ENCODE measurements at regions not wholly inside any gene's neighbourhood (a gene's known extent, or its start where the extent isn't known, plus 50 kb on each side); places are given as distances from the start of the nearest gene placed in this dataset.

DNA sequence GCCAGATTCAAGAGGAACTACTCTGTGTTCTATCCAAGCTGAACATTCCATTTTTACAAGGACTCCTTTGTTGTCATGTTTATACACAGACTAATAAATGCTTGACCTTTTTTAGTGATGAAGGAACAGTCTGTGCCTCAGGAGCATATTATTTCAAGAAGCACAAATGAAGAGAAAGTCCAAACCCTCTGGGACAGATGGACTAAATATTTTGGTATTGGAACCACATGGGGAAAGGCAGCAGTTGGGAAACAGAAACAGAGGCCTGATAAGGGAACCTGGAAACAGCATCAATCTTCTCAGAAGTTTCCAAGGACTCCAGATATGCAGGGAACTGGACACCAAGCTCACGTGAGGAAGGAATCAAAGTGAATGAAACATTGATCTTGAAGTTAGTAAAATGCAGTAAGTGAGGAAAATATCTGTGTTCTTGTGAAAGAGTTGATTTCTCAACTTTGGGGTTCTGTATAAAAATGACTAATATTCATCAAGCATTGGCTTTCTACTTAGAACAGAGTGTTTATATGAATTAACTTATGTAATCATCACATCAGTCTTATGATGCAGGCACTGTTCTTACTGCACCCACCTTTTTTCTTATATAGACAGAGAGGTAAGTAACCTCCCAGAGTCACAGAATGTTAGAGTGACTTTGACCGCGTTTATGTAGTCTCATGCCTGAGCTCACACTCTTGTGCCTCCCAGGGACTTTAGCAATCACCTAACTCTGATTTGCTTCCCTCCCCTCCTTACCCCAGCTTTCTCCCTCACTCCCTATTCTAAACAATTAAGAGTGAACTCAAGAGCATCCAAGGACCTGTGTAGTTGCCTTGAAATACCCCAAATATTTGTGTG, 148.9 kb upstream of the JADE1 start:
- no peak for DNase-seq (ENCODE audit: low spot score)
- no peak overlapping the region for H2AFZ ChIP-seq (ENCODE audit: low read length)
- H4K20me1 ChIP-seq (ENCODE audit: insufficient read depth, low read length) = no peaks in the 10 kb centered on the region
- no TSS peak for BruUV-seq (replicated peaks)
- no peaks in the 10 kb centered on the region for H3K9me2 ChIP-seq (ENCODE audit: insufficient read depth, low read length)
- H3K79me2 ChIP-seq (ENCODE audit: insufficient read depth, low read depth, low read length) = no peaks in the 10 kb centered on the region
- H3K4me2 ChIP-seq (ENCODE audit: low read length) = no peak overlapping the region
- POLR2A ChIA-PET = interaction anchor here (0.7 to 1.1 kb wide), 2 partner anchors 27 to 349 kb away, joined by 3 read pairs; no protein-coding TSS in a partner anchor
- no peak overlapping the region for H3K4me3 ChIP-seq (ENCODE audit: low read depth, low read length, poor library complexity, severe bottlenecking)
- CTCF ChIA-PET (ENCODE audit: unreplicated experiment) = no interaction called here
- 0 out of 2 replicates have a peak, but pooled peaks cover under 1% of the 10 kb centered on the region for H3K9me3 ChIP-seq (ENCODE audit: low read length)
- H3K27ac ChIP-seq (ENCODE audit: low read depth, low read length, poor library complexity, severe bottlenecking) = no peak overlapping the region
- H3K36me3 ChIP-seq (ENCODE audit: insufficient read depth, low read length) = no peaks in the 10 kb centered on the region
- peaks cover 17% of the 10 kb centered on the region for H3K4me1 ChIP-seq (ENCODE audit: insufficient read depth, low read length, poor library complexity, severe bottlenecking)
- no peak for TF ChIP-seq EZH2phosphoT487 (IDR thresholded peaks at IDR 0.05; ENCODE audit: borderline replicate concordance, low read depth, low read length)
- TF ChIP-seq, protein P1, sequence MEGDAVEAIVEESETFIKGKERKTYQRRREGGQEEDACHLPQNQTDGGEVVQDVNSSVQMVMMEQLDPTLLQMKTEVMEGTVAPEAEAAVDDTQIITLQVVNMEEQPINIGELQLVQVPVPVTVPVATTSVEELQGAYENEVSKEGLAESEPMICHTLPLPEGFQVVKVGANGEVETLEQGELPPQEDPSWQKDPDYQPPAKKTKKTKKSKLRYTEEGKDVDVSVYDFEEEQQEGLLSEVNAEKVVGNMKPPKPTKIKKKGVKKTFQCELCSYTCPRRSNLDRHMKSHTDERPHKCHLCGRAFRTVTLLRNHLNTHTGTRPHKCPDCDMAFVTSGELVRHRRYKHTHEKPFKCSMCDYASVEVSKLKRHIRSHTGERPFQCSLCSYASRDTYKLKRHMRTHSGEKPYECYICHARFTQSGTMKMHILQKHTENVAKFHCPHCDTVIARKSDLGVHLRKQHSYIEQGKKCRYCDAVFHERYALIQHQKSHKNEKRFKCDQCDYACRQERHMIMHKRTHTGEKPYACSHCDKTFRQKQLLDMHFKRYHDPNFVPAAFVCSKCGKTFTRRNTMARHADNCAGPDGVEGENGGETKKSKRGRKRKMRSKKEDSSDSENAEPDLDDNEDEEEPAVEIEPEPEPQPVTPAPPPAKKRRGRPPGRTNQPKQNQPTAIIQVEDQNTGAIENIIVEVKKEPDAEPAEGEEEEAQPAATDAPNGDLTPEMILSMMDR (conservative IDR thresholded peaks at IDR 0.05; ENCODE audit: low read length) = no peak
- intact Hi-C loops (cut with micrococcal nuclease; ENCODE audit: unreplicated experiment) = no loop called here

DNA sequence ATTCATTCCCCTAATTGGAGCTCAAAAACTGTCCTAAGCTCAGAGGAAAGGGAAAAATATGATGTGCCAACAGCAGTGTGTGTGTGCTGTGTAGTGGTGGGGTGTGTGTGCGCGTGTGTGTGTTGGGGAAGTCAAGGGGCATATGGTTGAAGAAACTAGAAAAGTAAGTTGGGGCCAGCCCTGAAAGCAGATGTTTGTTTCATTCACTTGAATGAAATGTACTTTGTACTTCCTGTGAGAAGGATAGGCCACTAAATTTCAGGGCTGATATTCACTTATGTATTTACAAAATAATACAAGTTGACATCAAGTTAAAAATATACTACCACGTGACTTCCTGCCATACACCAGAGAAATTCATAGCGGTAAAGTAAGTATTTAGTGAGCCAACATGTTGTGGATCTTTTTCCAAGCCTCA, 151.3 kb upstream of the JADE1 start:
- Histone ChIP-seq H3K27ac (ENCODE audit: low read depth, low read length, poor library complexity, severe bottlenecking) (no peak overlapping the region), H3K9me3 (ENCODE audit: low read length) (peaks cover 16% of the 10 kb centered on the region; the same call in 1 of the 2 replicates), H3K36me3 (ENCODE audit: insufficient read depth, low read length) (no peaks in the 10 kb centered on the region), H3K4me2 (ENCODE audit: low read length) (no peak overlapping the region), H3K4me3 (ENCODE audit: low read depth, low read length, poor library complexity, severe bottlenecking) (no peak overlapping the region), H3K4me1 (ENCODE audit: insufficient read depth, low read length, poor library complexity, severe bottlenecking) (peaks cover 8% of the 10 kb centered on the region), H3K9me2 (ENCODE audit: insufficient read depth, low read length) (no peaks in the 10 kb centered on the region), H3K79me2 (ENCODE audit: insufficient read depth, low read depth, low read length) (no peaks in the 10 kb centered on the region), H4K20me1 (ENCODE audit: insufficient read depth, low read length) (no peaks in the 10 kb centered on the region), H2AFZ (ENCODE audit: low read length) (no peak overlapping the region)
- intact Hi-C loops (cut with micrococcal nuclease; ENCODE audit: unreplicated experiment) = no loop called here
- BruUV-seq (replicated peaks) = no TSS peak
- ChIA-PET POLR2A (interaction anchor here (0.6 to 0.7 kb wide), 3 partner anchors 10 to 962 kb away, joined by 3 to 5 read pairs (median 3); no protein-coding TSS in a partner anchor), CTCF (ENCODE audit: unreplicated experiment) (no interaction called here)
- peak; percentile 2 for DNase-seq (ENCODE audit: low spot score)
- no peak for TF ChIP-seq EZH2phosphoT487 (IDR thresholded peaks at IDR 0.05; ENCODE audit: borderline replicate concordance, low read depth, low read length)
- TF ChIP-seq, protein P1 (conservative IDR thresholded peaks at IDR 0.05; ENCODE audit: low read length) = no peak

GRCh38 chr4:128657638-128658037, 151.9 kb upstream of the JADE1 start:
- Histone ChIP-seq H3K9me3 (ENCODE audit: low read length) (peaks cover 16% of the 10 kb centered on the region; the same call in 1 of the 2 replicates), H3K4me3 (ENCODE audit: low read depth, low read length, poor library complexity, severe bottlenecking) (no peak overlapping the region), H3K9me2 (ENCODE audit: insufficient read depth, low read length) (no peaks in the 10 kb centered on the region), H3K4me2 (ENCODE audit: low read length) (no peak overlapping the region), H3K4me1 (ENCODE audit: insufficient read depth, low read length, poor library complexity, severe bottlenecking) (peaks cover 2% of the 10 kb centered on the region), H2AFZ (ENCODE audit: low read length) (no peak overlapping the region), H3K36me3 (ENCODE audit: insufficient read depth, low read length) (no peaks in the 10 kb centered on the region), H3K79me2 (ENCODE audit: insufficient read depth, low read depth, low read length) (no peaks in the 10 kb centered on the region), H3K27ac (ENCODE audit: low read depth, low read length, poor library complexity, severe bottlenecking) (no peak overlapping the region), H4K20me1 (ENCODE audit: insufficient read depth, low read length) (no peaks in the 10 kb centered on the region)
- DNase-seq (ENCODE audit: low spot score) = no peak
- ChIA-PET CTCF (ENCODE audit: unreplicated experiment) (no interaction called here), POLR2A (no interaction called here)
- no TSS peak for BruUV-seq (replicated peaks)
- intact Hi-C loops (cut with micrococcal nuclease; ENCODE audit: unreplicated experiment) = no loop called here
- no peak for TF ChIP-seq EZH2phosphoT487 (IDR thresholded peaks at IDR 0.05; ENCODE audit: borderline replicate concordance, low read depth, low read length)
- TF ChIP-seq, protein P1 (conservative IDR thresholded peaks at IDR 0.05; ENCODE audit: low read length) = no peak
